Ascending aorta (tissue), 2 donors: ENCODE measurements at regions not wholly inside any gene's neighbourhood (a gene's known extent, or its start where the extent isn't known, plus 50 kb on each side); places are given as distances from the start of the nearest gene placed in this dataset.

Experiments used
- DNase-seq, 2 donors: peaks; one replicate each; pipeline ENCODE4 v3.0.0-alpha.2; 2019; ENCODE audit warnings: low spot score in 2 of 2
- H3K27ac ChIP-seq, 2 donors: fragments of 200-600 bp; sonication (generic); one replicate each; pipeline ENCODE4 v1.5.1; 2016 to 2017; ENCODE audit warnings: mild to moderate bottlenecking in 1 of 2
- H3K27me3 ChIP-seq: fragments of 200-600 bp; sonication (generic); one replicate; pipeline ENCODE4 v1.5.1; 2017
- H3K36me3 ChIP-seq, 2 donors: fragments of 200-600 bp; sonication (generic); one replicate each; pipeline ENCODE4 v1.5.1; 2016
- H3K4me1 ChIP-seq, 2 donors: fragments of 200-600 bp; sonication (generic); one replicate each; pipeline ENCODE4 v1.5.1; 2016 to 2017; ENCODE audit warnings: mild to moderate bottlenecking in 1 of 2
- H3K4me3 ChIP-seq, 2 donors: fragments of 200-600 bp; sonication (generic); one replicate each; pipeline ENCODE4 v1.5.1; 2016 to 2017; ENCODE audit warnings: mild to moderate bottlenecking in 1 of 2
- H3K9me3 ChIP-seq, 2 donors: fragments of 200-600 bp; sonication (generic); one replicate each; pipeline ENCODE4 v1.5.1; 2016
- CTCF ChIP-seq, 3 experiments: fragments of 200-600 bp in 2 of 3; fragments of 450-650 bp in 1 of 3; sonication (generic) in 2 of 3; IDR thresholded peaks; one replicate each; pipeline ENCODE4 v1.5.1; 2016 to 2019; ENCODE audit warnings: antibody characterized with exemption in 3 of 3, mild to moderate bottlenecking in 1 of 3, moderate library complexity in 1 of 3
- intact Hi-C: fragments of 100-400 bp; cut with DNase I; formaldehyde crosslinking; loops from one replicate; pipeline ENCODE4 v1.15.1; 2023

GRCh38 chr16:26532456-26532855 is 534.3 kb upstream of the C16orf82 start:
- intact Hi-C loops, result no loop called here
- no peak overlapping the region for H3K27ac ChIP-seq

GRCh38 chr16:26542198-26542597 is 524.5 kb upstream of the C16orf82 start:
- TF ChIP-seq CTCF (IDR thresholded peaks at IDR 0.05), result no peak

More at GRCh38 chr16:26532456-26532855, 534.3 kb upstream of the C16orf82 start:
- Histone ChIP-seq H3K36me3 (no peaks in the 10 kb centered on the region), H3K4me3 (no peak overlapping the region), H3K9me3 (no peaks in the 10 kb centered on the region), H3K27me3 (no peaks in the 10 kb centered on the region), H3K4me1 (no peaks in the 10 kb centered on the region)
- DNase-seq, result no peak
- no peak for TF ChIP-seq CTCF (IDR thresholded peaks at IDR 0.05)

GRCh38 chr16:26546573-26546972 is 520.2 kb upstream of the C16orf82 start:
- intact Hi-C loops, result no loop called here
- TF ChIP-seq CTCF (IDR thresholded peaks at IDR 0.05), result no peak
- H3K27ac ChIP-seq, result no peak overlapping the region
- H3K9me3 ChIP-seq, result no peaks in the 10 kb centered on the region
- no peak overlapping the region for H3K4me3 ChIP-seq
- no peak for DNase-seq
- H3K36me3 ChIP-seq, result no peaks in the 10 kb centered on the region
- H3K27me3 ChIP-seq, result no peaks in the 10 kb centered on the region
- no peaks in the 10 kb centered on the region for H3K4me1 ChIP-seq

More at GRCh38 chr16:26542198-26542597, 524.5 kb upstream of the C16orf82 start:
- Histone ChIP-seq H3K27me3 (no peaks in the 10 kb centered on the region), H3K4me1 (no peaks in the 10 kb centered on the region), H3K36me3 (no peaks in the 10 kb centered on the region), H3K9me3 (no peaks in the 10 kb centered on the region), H3K4me3 (no peak overlapping the region), H3K27ac (no peak overlapping the region)
- no peak for DNase-seq
- intact Hi-C loops, result no loop called here

GRCh38 chr16:26547681-26548080 is 519.0 kb upstream of the C16orf82 start:
- H3K9me3 ChIP-seq, result no peaks in the 10 kb centered on the region
- TF ChIP-seq CTCF (IDR thresholded peaks at IDR 0.05), result no peak
- no peaks in the 10 kb centered on the region for H3K36me3 ChIP-seq
- no peak for DNase-seq
- H3K4me1 ChIP-seq, result no peaks in the 10 kb centered on the region
- intact Hi-C loops, result no loop called here
- H3K27me3 ChIP-seq, result no peaks in the 10 kb centered on the region
- H3K27ac ChIP-seq, result no peak overlapping the region
- H3K4me3 ChIP-seq, result no peak overlapping the region

GRCh38 chr16:26550111-26550610 is 516.6 kb upstream of the C16orf82 start:
- Histone ChIP-seq H3K27me3 (no peaks in the 10 kb centered on the region), H3K36me3 (no peaks in the 10 kb centered on the region), H3K4me3 (no peak overlapping the region), H3K27ac (no peak overlapping the region), H3K4me1 (no peaks in the 10 kb centered on the region), H3K9me3 (no peaks in the 10 kb centered on the region)
- no peak for TF ChIP-seq CTCF (IDR thresholded peaks at IDR 0.05)
- intact Hi-C loops, result no loop called here
- DNase-seq, result no peak

GRCh38 chr16:26554030-26554429 is 512.7 kb upstream of the C16orf82 start:
- intact Hi-C loops, result no loop called here

More at GRCh38 chr16:26554030-26554429, 512.7 kb upstream of the C16orf82 start:
- no peak for DNase-seq
- no peak overlapping the region for H3K27ac ChIP-seq
- no peaks in the 10 kb centered on the region for H3K27me3 ChIP-seq
- no peaks in the 10 kb centered on the region for H3K9me3 ChIP-seq
- H3K4me3 ChIP-seq, result no peak overlapping the region
- H3K4me1 ChIP-seq, result no peaks in the 10 kb centered on the region
- no peaks in the 10 kb centered on the region for H3K36me3 ChIP-seq
- TF ChIP-seq CTCF (IDR thresholded peaks at IDR 0.05), result no peak
